ENCODE measurements at regions not wholly inside any gene's neighbourhood (a gene's known extent, or its start where the extent isn't known, plus 50 kb on each side); places are given as distances from the start of the nearest gene placed in this dataset.

DNA sequence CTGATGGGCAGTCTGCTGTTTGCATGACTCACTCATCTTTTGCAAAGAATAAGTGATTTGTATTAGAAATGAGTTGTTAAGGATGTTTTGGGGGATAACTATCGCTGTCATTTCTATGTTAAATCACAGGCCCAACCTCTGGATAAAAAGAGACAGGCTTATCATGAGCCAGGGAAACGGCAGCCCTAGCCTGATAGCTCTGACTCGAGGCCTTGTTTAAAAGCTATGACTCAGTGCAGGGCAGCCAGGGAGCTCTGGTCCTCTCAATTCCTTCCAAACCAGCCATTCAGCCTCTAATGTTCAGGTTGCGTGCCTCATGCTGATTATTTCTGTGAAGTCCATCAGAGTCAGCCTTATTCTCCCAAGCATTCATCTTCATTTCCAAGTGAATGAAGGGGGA, 305.9 kb upstream of the HAND2 start:
- no peak for DNase-seq

DNA sequence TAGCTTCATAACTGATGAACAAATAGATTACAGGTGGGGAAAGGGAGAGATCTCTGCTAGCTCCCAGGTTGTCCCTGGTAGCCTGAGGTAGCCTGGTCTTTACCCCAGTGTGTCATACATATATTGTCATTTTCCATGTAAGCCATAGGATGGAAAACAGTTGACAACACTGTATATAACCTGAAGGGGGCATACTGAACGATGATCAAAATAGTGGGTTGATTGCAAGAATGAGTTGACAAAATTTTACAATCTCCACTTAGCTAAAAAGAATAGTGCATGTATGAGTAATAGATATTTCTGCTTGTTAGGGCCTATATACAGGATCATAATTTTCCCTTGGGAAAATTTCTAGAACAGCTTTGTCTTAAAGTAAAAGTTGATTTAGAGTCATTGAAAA, 304.1 kb upstream of the HAND2 start:
- no peak for DNase-seq

DNA sequence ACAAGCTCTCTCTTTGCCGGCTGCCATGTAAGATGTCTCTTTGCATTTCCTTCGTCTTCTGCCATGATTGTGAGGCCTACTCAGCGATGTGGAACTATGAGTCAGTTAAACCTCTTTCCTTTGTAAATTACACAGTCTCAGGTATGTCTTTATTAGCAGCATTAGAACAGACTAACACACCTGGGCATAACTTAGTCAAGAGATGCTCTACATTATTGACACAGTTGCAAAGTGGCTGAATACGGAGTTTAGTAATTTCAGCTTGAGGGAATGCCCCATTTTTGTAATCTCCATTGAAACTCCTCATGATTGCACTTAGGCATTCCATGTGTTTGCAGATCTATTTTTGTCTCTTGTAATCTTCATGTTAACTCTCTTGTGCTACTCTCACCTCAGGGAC, 299.5 kb upstream of the HAND2 start:
- DNase-seq, result no peak

DNA sequence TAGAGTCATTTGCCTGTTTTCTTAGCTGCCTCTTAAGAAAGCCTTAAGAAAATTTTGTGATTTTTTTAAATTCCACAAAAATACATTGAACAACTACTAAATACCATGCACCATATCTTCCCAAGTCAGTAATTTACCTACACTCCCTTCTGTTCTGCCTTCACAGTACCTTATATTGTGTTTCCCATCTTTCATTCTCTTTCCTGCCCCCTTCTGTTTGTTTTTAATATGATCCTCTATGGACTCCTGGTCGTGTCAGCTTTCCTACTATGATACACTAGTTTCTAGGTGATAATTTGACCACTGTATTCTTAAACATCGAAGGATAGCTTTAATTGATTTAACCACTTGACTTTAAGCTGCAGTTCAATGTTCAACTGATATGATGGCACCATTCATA, 297.7 kb upstream of the HAND2 start:
- no peak for DNase-seq

- DNase-seq, result no peak
These were observed 291.8 kb upstream of the HAND2 start for GRCh38 chr4:173821876-173822275.

- no peak for DNase-seq
These were observed 291.0 kb upstream of the HAND2 start for GRCh38 chr4:173821036-173821435.

DNA sequence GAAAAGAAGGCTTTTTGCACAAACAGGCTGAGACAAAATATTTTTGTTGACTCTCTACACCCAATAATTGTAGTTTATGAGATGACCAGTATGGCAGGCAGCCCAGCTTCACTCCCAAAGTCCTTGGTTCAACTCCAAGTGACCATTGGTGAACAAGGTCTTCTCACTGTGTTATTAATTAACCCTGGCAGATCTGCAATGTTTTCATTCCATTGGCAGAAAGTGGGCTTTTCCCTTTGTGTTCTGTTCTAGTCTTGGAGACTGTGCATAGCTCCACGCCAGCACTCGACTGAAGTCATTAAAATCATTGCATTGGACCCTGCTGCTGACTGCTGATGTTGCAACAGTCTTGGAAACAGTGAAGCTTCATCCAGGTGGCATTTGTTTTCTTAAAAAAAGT, 277.3 kb upstream of the HAND2 start:
- no peak for DNase-seq

GRCh38 chr4:173805884-173806283, 275.9 kb upstream of the HAND2 start:
- DNase-seq, result no peak

GRCh38 chr4:173802662-173803022, 272.6 kb upstream of the HAND2 start:
- DNase-seq, result no peak

DNA sequence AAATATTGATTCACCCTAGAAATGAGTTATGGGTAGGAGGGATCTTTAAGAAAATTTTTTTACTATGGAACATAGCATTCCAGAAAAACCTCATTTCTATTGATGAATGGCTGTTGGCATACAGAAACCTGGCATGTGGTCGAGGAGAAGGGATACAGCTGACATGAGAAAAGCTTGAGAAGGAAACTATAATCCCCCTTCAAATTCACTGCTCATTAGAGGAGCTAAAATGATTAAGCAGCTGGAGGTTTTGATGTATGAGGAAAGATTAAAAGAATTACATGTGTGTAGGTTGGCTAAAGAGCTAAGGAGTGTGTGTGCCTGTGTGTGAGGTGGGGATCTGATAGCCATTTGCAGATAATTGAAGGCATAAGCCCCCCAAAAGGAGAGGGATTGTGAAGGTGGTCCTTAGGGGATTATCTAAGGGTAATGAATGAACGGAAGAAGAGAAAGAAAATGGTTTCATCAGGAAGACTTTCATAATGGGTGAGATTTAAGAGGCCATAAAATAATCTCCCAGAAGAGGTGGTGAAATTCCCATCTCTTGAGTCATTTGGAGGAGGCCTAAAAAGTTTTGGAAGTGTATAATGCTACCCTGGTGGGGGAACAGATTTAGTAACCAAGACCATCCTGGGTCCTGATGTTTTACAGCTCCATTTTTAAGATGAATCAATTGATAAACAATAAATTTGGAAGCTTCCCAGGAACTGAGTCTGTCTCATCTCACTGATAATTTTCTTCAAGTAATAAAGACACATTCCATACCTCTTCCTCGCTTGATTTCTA, 272.0 kb upstream of the HAND2 start:
- no peak for DNase-seq

- no peak for DNase-seq
These were observed 271.3 kb upstream of the HAND2 start for GRCh38 chr4:173801361-173801760.

GRCh38 chr4:173797296-173797695, 267.3 kb upstream of the HAND2 start:
- no peak for DNase-seq

DNA sequence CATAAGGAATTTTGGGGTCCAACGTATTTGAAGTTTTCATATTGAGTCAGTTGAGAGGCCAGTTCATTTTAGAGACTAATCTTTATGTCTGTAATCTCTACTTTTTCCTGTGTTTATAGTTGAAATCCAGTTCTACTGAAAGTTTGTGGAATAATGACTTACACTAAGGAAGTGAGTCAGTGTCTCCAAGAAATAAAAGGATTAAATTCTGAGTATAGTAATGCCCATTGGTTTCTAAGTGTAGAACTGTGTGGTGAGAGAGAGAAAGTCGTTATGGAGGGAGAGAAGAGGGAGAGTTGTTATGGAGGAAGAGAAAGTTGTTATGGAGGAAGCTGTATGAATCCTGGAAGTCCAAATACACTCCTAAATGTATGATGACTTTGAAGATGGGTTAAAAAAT, 264.6 kb upstream of the HAND2 start:
- DNase-seq, result no peak

GRCh38 chr4:173793937-173794510, 264.0 kb upstream of the HAND2 start:
- no peak for DNase-seq

DNA sequence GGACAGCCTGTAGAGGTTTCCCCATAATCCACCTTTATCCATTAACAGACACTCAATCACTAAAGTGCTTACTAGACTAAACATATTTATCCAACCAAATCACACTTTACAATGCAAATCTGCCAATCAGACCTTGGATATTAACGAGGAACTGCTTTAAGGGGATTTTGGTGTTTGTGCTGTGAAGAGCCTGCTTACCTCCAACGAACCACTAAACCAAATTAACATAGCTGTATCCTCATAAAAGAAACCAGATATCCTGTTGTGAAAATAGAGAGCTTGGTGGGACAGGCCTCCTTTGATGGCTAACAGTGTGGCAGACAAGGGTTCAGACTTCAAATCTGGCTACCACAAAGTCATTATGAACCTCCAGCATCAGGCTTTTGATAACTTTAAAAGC, 252.6 kb upstream of the HAND2 start:
- DNase-seq, result no peak

DNA sequence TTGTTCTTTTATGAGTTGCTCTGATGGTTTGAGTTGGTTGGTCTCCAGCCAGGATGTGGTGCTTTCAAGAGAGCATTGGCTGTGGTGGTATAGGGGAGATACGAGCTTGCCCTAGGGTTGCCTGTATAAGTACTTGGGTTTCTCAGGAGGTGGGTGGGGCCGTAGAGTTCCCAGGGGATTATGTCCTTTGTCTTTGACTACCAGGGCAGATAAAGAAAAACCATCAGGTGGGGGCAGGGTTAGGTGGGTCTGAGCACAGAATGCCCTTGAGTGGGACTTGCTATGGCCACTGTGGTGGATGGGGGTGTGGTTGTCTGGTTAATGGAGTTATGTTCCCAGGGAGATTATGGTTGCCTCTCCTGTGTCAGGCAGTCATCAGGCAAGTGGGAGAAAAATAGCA, 247.9 kb upstream of the HAND2 start:
- DNase-seq, result no peak

DNA sequence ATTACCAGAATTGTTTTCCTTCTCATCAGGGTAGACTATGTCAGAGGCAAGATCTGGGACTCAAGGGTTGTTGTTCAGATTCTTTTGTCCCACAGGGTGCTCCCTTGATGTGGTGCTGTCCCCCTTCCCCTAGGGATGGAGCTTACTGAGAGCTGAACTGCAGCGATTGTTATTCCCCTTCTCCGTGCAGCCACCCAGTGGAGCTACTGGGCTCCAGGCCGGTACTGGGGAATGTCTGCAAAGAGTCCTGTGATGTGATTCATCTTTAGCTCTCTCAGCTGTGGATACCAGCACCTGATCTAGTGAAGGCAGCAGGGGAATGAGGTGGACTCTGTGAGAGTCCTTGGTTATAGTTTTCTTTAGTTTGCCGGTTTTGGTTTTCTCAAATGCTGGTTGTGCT, 247.4 kb upstream of the HAND2 start:
- no peak for DNase-seq

DNA sequence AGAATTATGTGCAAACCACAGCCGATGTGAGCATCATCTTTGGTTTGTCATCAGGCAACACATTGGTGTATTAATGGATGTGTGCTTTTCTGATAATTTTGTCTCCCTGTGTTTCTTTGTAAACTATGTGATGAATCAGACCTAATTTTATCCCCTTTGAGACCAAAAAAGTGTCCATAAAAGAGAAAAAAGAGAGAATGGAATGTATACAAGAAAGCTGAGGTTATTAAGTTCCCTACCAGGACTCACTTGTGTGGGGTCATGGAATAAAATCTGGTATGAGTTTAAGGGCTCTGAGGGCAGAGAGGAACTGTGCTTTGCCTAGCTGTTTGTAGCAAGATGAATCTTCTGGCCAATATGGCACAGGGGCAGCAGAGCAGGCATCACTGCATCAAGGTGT, 239.5 kb upstream of the HAND2 start:
- no peak for DNase-seq

DNA sequence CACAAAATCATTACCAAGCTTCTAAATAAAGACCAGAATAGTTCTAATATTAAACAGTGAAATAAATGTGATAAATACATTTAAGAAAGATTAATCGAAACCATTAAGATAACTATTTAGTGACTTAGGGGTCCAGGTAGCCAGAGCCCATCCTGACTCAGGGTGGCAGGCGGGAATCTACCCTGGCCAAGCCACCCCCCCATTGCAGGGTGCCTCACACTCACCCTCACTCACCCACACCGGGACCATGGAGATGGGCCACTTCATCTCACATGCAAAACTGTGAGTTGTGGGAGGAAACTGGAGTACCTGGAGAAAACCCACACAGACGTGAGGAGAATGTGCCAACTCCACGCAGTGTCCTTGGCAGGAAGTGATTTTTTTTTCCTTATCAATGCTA, 237.6 kb upstream of the HAND2 start:
- DNase-seq, result no peak

- DNase-seq, result no peak
These were observed 236.2 kb upstream of the HAND2 start for GRCh38 chr4:173766171-173766600.

DNA sequence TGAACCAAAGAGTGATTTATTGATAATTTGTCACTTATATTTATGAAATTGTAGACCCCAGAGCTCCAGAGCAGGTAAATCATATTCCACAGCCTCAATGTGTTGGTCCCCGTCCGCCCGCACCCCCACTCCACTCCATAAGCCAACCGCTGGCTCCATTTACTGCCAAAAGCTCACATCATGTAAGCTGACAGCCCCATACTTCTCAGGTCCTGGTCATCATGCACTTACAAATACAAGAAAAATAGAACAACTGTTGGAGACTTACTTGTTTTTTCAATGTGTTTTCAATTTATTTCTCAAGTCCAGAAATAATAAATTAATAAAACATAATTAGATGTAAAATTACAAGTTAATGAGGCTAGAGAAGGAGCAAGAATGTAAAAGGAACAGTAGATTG, 235.7 kb upstream of the HAND2 start:
- no peak for DNase-seq

DNA sequence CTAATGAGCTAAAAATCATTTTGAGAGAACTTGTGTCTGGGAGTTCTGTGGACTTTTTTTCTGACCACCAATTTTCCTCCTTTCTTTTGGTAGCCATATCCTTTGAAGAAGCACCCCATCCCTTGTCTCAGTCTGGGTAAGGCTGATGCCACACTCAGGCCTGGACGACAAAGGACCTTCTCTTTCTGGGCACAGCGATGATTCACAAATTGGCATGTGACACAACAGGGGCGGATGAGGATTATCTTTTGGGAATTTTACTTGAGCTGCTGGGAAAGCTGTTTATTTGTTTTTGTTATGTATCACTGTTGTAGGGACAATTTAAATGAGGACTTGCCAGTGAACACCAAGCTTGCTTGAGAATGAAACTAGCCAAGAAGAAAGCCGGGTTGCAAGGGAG, 233.4 kb upstream of the HAND2 start:
- DNase-seq, result no peak

- no peak for DNase-seq
These were observed 231.9 kb upstream of the HAND2 start for GRCh38 chr4:173761938-173762337.

DNA sequence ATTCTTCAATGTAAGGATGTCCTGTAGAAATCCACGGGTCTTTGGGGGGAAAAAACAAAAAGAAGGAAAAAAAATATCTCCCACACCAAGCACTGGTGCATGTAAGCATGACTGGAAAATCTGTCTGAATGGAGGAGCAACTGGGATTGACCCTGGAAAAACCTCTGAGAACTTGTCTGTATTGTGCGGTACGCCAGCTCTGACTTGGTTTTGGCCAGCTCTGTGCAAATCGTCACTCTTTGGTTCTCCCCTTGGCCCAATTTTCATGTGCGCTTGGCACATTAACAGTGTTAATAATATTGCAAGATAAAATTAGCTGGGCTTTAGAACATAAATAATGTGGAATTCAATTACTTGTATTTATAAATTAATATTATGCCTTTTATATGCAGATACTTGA, 231.2 kb upstream of the HAND2 start:
- DNase-seq, result no peak

DNA sequence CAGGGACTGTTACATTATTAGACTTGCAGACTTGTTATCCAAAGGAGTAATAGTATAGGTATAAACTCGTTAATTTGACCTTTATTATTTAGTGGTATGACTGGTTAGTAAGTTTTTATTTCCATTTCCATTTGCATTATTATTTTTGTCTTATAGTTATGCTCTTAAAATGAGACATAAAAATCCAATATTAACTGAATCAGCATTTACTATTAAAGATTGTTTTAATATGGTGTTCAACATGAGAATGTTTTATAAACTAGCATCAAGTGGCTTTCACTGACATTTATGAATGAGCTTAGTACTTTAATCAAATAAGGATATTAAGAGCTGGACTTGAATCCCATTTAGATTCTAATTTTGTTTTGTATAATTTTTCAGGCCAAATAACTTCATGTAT, 228.1 kb upstream of the HAND2 start:
- DNase-seq, result no peak

Data from T1000 (cell line).